ENCODE measurements at regions not wholly inside any gene's neighbourhood (a gene's known extent, or its start where the extent isn't known, plus 50 kb on each side); places are given as distances from the start of the nearest gene placed in this dataset.

DNA sequence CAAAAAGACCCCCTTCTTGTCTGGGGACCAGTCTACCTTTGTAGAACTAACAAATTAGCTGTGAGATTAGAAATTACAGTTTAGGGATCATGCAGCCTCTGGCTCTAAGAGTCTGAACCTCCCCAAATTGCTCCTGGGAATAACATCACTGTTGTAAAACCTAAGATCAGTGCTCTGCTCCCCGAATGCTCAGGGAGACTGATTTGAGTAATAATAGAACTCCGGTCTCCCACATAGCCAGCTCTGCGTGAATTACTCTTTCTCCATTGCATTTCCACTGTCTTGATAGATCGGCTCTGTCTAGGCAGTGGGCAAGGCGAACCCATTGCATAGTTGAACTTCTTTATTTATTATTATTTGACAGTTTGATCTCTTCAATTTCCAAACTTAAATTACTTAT, 160.8 kb upstream of the VCX3A start:
- POLR2A ChIA-PET: no interaction called here
- DNase-seq (ENCODE audit: extremely low spot score): no peak
- TF ChIP-seq, protein P1, sequence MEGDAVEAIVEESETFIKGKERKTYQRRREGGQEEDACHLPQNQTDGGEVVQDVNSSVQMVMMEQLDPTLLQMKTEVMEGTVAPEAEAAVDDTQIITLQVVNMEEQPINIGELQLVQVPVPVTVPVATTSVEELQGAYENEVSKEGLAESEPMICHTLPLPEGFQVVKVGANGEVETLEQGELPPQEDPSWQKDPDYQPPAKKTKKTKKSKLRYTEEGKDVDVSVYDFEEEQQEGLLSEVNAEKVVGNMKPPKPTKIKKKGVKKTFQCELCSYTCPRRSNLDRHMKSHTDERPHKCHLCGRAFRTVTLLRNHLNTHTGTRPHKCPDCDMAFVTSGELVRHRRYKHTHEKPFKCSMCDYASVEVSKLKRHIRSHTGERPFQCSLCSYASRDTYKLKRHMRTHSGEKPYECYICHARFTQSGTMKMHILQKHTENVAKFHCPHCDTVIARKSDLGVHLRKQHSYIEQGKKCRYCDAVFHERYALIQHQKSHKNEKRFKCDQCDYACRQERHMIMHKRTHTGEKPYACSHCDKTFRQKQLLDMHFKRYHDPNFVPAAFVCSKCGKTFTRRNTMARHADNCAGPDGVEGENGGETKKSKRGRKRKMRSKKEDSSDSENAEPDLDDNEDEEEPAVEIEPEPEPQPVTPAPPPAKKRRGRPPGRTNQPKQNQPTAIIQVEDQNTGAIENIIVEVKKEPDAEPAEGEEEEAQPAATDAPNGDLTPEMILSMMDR (IDR thresholded peaks at IDR 0.05; ENCODE audit: control extremely low read depth, extremely low read depth, low read depth, missing control alignments): no peak
- CTCF ChIA-PET: no interaction called here

DNA sequence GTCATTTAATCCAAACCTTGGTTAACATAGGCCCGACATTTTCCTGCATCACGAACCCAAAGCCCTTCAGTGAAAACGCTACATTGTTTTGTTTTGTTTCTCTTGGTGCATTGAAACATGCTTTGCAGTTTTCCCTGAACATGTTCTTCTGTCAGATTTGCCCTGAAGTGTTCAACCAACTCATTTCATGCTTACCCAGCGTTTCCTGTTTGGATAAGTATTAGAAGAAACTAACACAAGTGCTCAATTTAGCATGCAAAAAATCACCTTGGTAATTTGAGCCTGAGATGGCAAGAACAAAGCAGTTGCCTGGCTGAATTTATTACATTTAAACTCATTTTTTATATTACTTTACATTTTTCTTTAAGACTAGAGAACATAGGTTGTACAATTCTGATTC, 160.1 kb upstream of the VCX3A start:
- no peak for DNase-seq (ENCODE audit: extremely low spot score)
- POLR2A ChIA-PET: no interaction called here
- TF ChIP-seq, protein P1 (IDR thresholded peaks at IDR 0.05; ENCODE audit: control extremely low read depth, extremely low read depth, low read depth, missing control alignments): no peak
- CTCF ChIA-PET: no interaction called here

DNA sequence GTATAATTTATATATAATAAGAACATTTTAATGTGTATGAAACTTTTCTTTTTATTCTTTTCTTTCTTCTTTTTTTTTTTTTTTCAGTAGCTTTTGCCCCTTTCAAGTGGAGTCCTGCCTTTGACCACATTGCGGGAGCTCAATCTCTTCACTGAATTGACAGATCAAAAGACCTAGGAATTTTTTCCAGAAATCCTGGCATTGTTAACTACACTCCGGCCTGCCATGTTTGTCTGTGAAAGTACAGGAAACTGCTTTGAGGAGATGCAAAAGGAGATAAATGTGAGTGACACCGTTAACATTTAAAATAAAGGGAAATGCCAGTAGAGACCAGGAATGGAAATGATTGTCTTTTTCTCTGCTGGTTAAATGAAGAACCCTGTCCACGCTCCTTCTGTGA, 159.3 kb upstream of the VCX3A start:
- no peak for DNase-seq (ENCODE audit: extremely low spot score)
- CTCF ChIA-PET: no interaction called here
- POLR2A ChIA-PET: no interaction called here
- TF ChIP-seq, protein P1 (IDR thresholded peaks at IDR 0.05; ENCODE audit: control extremely low read depth, extremely low read depth, low read depth, missing control alignments): no peak

DNA sequence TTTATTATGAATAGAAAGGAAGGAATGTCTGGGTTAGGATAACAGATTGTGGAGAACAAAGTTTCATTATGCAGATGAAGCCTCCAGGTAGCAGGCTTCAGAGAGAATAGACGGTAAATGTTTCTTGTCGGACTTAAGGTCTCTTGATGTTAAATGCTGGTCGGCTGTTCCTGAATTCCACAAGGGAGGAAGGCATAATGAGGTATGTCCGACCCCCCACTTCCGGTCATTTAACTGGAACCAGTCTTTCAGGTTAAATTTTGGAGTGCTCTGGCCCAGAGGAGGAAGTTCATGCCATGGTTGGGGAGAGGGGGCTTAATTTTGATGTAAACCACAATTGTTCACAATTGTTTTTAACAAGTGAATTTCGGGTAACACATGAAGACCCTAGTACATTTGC, 158.1 kb upstream of the VCX3A start:
- no peak for DNase-seq (ENCODE audit: extremely low spot score)
- TF ChIP-seq, protein P1 (IDR thresholded peaks at IDR 0.05; ENCODE audit: control extremely low read depth, extremely low read depth, low read depth, missing control alignments): no peak
- ChIA-PET POLR2A (no interaction called here), CTCF (no interaction called here)

DNA sequence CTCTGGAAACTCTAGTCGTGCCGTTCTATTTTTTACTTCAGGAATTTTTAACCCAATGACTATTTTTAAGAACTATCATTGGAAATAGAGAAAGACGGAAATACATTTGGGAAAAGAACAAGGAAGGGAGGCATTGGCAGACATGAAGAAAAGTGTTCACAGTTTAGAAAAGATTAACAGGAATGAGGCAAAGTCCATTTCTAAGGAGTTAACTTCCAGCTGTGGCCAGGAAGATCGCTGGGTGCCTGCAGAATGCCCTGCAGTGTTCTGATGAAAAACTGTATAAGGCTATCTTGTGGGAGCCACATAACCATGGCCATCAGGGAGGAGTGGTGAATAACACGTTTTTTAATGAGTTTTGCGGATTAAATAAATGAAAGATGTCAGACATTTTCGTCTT, 150.6 kb upstream of the VCX3A start:
- ChIA-PET POLR2A (no interaction called here), CTCF (no interaction called here)
- TF ChIP-seq, protein P1 (IDR thresholded peaks at IDR 0.05; ENCODE audit: control extremely low read depth, extremely low read depth, low read depth, missing control alignments): no peak
- DNase-seq (ENCODE audit: extremely low spot score): no peak

DNA sequence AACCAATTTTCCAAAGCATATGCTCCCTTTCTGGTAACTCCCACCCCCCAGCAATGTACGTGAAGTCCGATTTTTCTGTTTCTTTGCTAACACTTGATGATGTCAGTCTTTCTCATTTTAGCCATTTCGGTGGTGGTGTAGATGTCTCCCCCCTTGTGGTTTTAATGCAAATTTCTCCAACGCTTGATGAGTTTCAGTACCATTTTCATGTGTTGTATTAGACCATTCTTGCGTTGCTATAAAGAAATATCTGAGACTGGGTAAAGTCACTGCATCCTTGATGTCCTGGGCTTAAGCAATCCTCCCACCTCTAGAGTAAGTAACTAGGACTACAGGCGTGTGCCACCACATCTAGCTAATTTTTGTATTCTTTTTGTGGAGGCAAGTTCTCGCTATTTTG, 148.4 kb upstream of the VCX3A start:
- DNase-seq (ENCODE audit: extremely low spot score): no peak
- POLR2A ChIA-PET: interaction anchor here (0.6 kb wide), 1 partner anchor 16 kb away, joined by 5 read pairs; no protein-coding TSS in a partner anchor
- TF ChIP-seq, protein P1 (IDR thresholded peaks at IDR 0.05; ENCODE audit: control extremely low read depth, extremely low read depth, low read depth, missing control alignments): no peak
- CTCF ChIA-PET: no interaction called here

DNA sequence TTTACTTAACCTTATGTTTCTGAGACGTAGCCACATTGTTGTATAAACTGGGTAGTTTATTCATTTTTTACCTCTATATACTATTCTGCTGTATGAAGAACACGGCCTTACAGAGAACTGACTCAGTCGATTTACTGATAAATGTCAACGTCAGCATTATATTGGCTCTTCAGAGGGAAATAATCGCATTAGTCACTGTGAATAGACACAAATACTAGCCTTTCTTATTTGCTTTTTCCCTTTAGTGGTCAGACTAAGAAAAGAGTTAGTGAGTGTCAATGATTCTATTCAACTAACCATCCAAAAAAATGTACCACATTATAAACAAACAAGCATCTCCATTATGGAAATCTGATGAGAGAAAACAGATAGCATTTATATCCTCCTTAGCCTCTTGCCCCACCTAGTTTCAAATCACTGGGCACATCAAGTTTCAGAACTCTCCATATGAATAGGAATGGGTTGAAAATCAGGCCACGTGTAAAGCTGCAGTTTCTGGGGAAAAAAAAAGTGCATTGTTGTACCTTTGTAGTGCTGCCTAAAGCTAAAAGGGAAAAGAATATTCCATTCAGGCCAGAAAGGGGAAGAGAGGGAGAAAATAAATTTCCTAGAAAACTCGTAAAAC, 146.7 kb upstream of the VCX3A start:
- POLR2A ChIA-PET: no interaction called here
- TF ChIP-seq, protein P1 (IDR thresholded peaks at IDR 0.05; ENCODE audit: control extremely low read depth, extremely low read depth, low read depth, missing control alignments): no peak
- no peak for DNase-seq (ENCODE audit: extremely low spot score)
- CTCF ChIA-PET: no interaction called here

All from GM10248 (cell line).